ENCODE measurements at regions not wholly inside any gene's neighbourhood (a gene's known extent, or its start where the extent isn't known, plus 50 kb on each side); places are given as distances from the start of the nearest gene placed in this dataset.

DNA sequence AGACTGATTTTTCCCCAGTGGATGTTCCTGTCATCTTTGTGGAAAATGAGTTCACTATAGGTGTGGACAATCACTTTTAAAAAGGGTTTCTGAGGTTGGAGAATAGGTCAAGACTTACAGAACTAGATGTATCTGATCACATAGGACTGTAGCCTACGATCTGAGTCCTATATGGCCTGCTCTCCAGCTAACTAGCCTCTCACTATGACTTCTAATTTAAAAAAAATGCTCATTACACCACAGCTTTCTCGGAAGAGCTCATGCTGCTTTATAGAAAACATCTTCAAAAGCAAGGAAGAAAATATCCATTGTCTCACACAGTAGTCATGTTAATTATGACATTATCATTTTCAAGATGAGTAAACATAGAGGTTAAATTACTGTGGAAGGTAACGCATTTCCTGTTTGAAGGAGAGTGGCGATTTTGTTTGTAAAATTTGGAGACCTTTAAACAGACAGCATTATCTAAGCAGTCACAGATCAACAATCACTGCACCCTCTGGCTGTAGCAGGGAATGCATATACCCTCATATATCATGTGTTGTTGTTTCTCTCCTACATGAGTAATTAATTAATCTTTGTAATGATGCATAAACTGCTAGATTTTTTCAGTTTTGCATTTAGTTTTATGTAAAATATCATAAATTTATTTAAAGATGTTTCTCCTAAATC, 573.7 kb downstream of the GABRG2 start:
- Histone ChIP-seq H3K79me2 (ENCODE audit: insufficient read depth, low read length) (no peaks in the 10 kb centered on the region), H3K4me2 (ENCODE audit: insufficient read depth, insufficient read length, low read length) (no peak overlapping the region), H3K56ac (ENCODE audit: insufficient read length, low read depth, low read length) (no peak overlapping the region), H3K23ac (ENCODE audit: insufficient read length, low read depth, low read length) (no peak overlapping the region), H4K20me1 (ENCODE audit: control insufficient read depth, insufficient read depth, insufficient read length) (no peaks in the 10 kb centered on the region), H3K23me2 (ENCODE audit: insufficient read length, low read depth, low read length, poor library complexity, severe bottlenecking) (no peaks in the 10 kb centered on the region), H3K79me1 (ENCODE audit: insufficient read depth, low read depth, low read length, poor library complexity, severe bottlenecking) (no peaks in the 10 kb centered on the region), H3K14ac (ENCODE audit: insufficient read depth, low read length) (no peak overlapping the region), H2BK5ac (ENCODE audit: insufficient read length, low read length) (no peak overlapping the region), H4K8ac (replicated peaks; ENCODE audit: insufficient read length, low read depth, low read length) (no peak overlapping the region), H3K27ac (ENCODE audit: insufficient read length, low read depth, low read length) (no peak overlapping the region), H4K91ac (ENCODE audit: insufficient read length, low read depth, low read length) (no peak overlapping the region), H2AK5ac (ENCODE audit: insufficient read length, low read length) (no peak overlapping the region), H3K4me1 (ENCODE audit: insufficient read depth, low read length) (peaks cover 4% of the 10 kb centered on the region; the same call in 1 of the 2 replicates), H2AFZ (ENCODE audit: low read length) (no peak overlapping the region), H3K9ac (ENCODE audit: extremely low read depth, insufficient read length, low read length) (no peak overlapping the region), H4K5ac (ENCODE audit: insufficient read length, low read depth, low read length) (no peak overlapping the region), H3K27me3 (ENCODE audit: insufficient read depth, low read length) (no peaks in the 10 kb centered on the region), H2BK120ac (ENCODE audit: low read depth, low read length, poor library complexity, severe bottlenecking) (no peak overlapping the region), H3T11ph (ENCODE audit: low read length) (no peak overlapping the region), H2BK15ac (ENCODE audit: low read depth, low read length) (no peak overlapping the region), H2BK12ac (ENCODE audit: insufficient read length, low read depth, low read length) (no peak overlapping the region), H3K4ac (ENCODE audit: low read depth, low read length) (no peak overlapping the region), H3K9me3 (ENCODE audit: control insufficient read depth, low read depth, low read length) (no peaks in the 10 kb centered on the region), H3K18ac (ENCODE audit: insufficient read length, low read depth, low read length) (no peak overlapping the region), H2BK20ac (ENCODE audit: low read depth, low read length, poor library complexity, severe bottlenecking) (no peak overlapping the region)
- H3K36me3 Mint-ChIP-seq (ENCODE audit: insufficient read depth in 1 of 3, low read depth in 3 of 3) = peaks cover 0 to 8% (median 1%) of the 10 kb centered on the region in 3 experiments; a peak in 4 of 7 replicates
- peak overlapping the region in 1 of 2 experiments; percentile 34; a peak in 1 of 5 replicates for H3K4me3 Mint-ChIP-seq
- no CpG with 5 or more reads among the region's 4 CpGs for WGBS (ENCODE audit: extremely low coverage, insufficient read length, low lambda C conversion rate)
- peaks cover 0 to 2% of the 10 kb centered on the region in 2 experiments; a peak in 2 of 5 replicates for H3K9me3 Mint-ChIP-seq
- no peak for DNase-seq
- peak overlapping the region in 2 of 3 experiments; percentile 42 to 69; a peak in 3 of 7 replicates for H3K27ac Mint-ChIP-seq
- H3K27me3 Mint-ChIP-seq (ENCODE audit: low read depth) = no peaks in the 10 kb centered on the region
- H3K4me1 Mint-ChIP-seq = peaks cover 24 to 31% of the 10 kb centered on the region in 2 experiments
- TF ChIP-seq, protein P1, sequence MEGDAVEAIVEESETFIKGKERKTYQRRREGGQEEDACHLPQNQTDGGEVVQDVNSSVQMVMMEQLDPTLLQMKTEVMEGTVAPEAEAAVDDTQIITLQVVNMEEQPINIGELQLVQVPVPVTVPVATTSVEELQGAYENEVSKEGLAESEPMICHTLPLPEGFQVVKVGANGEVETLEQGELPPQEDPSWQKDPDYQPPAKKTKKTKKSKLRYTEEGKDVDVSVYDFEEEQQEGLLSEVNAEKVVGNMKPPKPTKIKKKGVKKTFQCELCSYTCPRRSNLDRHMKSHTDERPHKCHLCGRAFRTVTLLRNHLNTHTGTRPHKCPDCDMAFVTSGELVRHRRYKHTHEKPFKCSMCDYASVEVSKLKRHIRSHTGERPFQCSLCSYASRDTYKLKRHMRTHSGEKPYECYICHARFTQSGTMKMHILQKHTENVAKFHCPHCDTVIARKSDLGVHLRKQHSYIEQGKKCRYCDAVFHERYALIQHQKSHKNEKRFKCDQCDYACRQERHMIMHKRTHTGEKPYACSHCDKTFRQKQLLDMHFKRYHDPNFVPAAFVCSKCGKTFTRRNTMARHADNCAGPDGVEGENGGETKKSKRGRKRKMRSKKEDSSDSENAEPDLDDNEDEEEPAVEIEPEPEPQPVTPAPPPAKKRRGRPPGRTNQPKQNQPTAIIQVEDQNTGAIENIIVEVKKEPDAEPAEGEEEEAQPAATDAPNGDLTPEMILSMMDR (conservative IDR thresholded peaks at IDR 0.05) = peak; percentile 30; the same call in 1 of the 3 replicates
